GM21737 (cell line): ENCODE measurements at regions not wholly inside any gene's neighbourhood (a gene's known extent, or its start where the extent isn't known, plus 50 kb on each side); places are given as distances from the start of the nearest gene placed in this dataset.
"Not testable (repeated sequence)": the region's sequence is repeated elsewhere in the genome, so short reads cannot be mapped to it uniquely, and the experiment has no call there.

Experiments
- ATAC-seq: cut with Tn5 transposase; IDR thresholded peaks from one replicate; pipeline ENCODE4 v1.9.1; 2021; ENCODE audit warnings: mild to moderate bottlenecking, moderate library complexity; ENCODE audit not compliant: unreplicated experiment

GRCh38 chr5:90287036-90287435 is 122.5 kb downstream of the CETN3 start:
- ATAC-seq: no peak

- ATAC-seq: no peak
These were observed 124.0 kb downstream of the CETN3 start for GRCh38 chr5:90285581-90285980.

GRCh38 chr5:90284375-90284774 is 125.2 kb downstream of the CETN3 start:
- no peak for ATAC-seq

- ATAC-seq: no peak
These were observed 130.5 kb downstream of the CETN3 start for GRCh38 chr5:90279091-90279490.

GRCh38 chr5:90274216-90274615 is 135.3 kb downstream of the CETN3 start:
- no peak for ATAC-seq

- ATAC-seq: no peak
These were observed 141.9 kb downstream of the CETN3 start for GRCh38 chr5:90267646-90268045.

- ATAC-seq: no peak
These were observed 144.1 kb downstream of the CETN3 start for GRCh38 chr5:90265545-90265857.

GRCh38 chr5:90264689-90265544 is 144.6 kb downstream of the CETN3 start:
- ATAC-seq: no peak

GRCh38 chr5:90263102-90263820 is 146.3 kb downstream of the CETN3 start:
- no peak for ATAC-seq

GRCh38 chr5:90251447-90251846 is 158.1 kb downstream of the CETN3 start:
- ATAC-seq: no peak

GRCh38 chr5:90248640-90249039 is 160.9 kb downstream of the CETN3 start:
- no peak for ATAC-seq

- not testable (repeated sequence) for ATAC-seq
These were observed 165.7 kb downstream of the CETN3 start for GRCh38 chr5:90243848-90244247.

- no peak for ATAC-seq
These were observed 176.1 kb downstream of the CETN3 start for GRCh38 chr5:90233476-90233875.

- ATAC-seq: no peak
These were observed 177.9 kb downstream of the CETN3 start for GRCh38 chr5:90231688-90232087.

GRCh38 chr5:90227683-90228082 is 181.9 kb downstream of the CETN3 start:
- no peak for ATAC-seq

GRCh38 chr5:90226433-90227099 is 183.0 kb downstream of the CETN3 start:
- no peak for ATAC-seq

- no peak for ATAC-seq
These were observed 185.2 kb downstream of the CETN3 start for GRCh38 chr5:90224342-90224741.

GRCh38 chr5:90223756-90224155 is 185.8 kb downstream of the CETN3 start:
- ATAC-seq: no peak

- no peak for ATAC-seq
These were observed 187.6 kb downstream of the CETN3 start for GRCh38 chr5:90221951-90222350.

GRCh38 chr5:90220554-90220953 is 189.0 kb downstream of the CETN3 start:
- no peak for ATAC-seq

- ATAC-seq: no peak
These were observed 194.6 kb downstream of the CETN3 start for GRCh38 chr5:90214991-90215390.

- not testable (repeated sequence) for ATAC-seq
These were observed 201.2 kb downstream of the CETN3 start for GRCh38 chr5:90208323-90208722.
